Ascending aorta (tissue), 2 donors: ENCODE measurements at regions not wholly inside any gene's neighbourhood (a gene's known extent, or its start where the extent isn't known, plus 50 kb on each side); places are given as distances from the start of the nearest gene placed in this dataset.
A peak's percentile ranks its signal among the peaks of the same experiment; 100 is the strongest.
"Not testable (repeated sequence)": the region's sequence is repeated elsewhere in the genome, so short reads cannot be mapped to it uniquely, and the experiment has no call there.

Source experiments
- DNase-seq, 2 donors: peaks; one replicate each; pipeline ENCODE4 v3.0.0-alpha.2; 2019; ENCODE audit warnings: low spot score in 2 of 2
- H3K27ac ChIP-seq, 2 donors: fragments of 200-600 bp; sonication (generic); one replicate each; pipeline ENCODE4 v1.5.1; 2016 to 2017; ENCODE audit warnings: mild to moderate bottlenecking in 1 of 2
- H3K27me3 ChIP-seq: fragments of 200-600 bp; sonication (generic); one replicate; pipeline ENCODE4 v1.5.1; 2017
- H3K36me3 ChIP-seq, 2 donors: fragments of 200-600 bp; sonication (generic); one replicate each; pipeline ENCODE4 v1.5.1; 2016
- H3K4me1 ChIP-seq, 2 donors: fragments of 200-600 bp; sonication (generic); one replicate each; pipeline ENCODE4 v1.5.1; 2016 to 2017; ENCODE audit warnings: mild to moderate bottlenecking in 1 of 2
- H3K4me3 ChIP-seq, 2 donors: fragments of 200-600 bp; sonication (generic); one replicate each; pipeline ENCODE4 v1.5.1; 2016 to 2017; ENCODE audit warnings: mild to moderate bottlenecking in 1 of 2
- H3K9me3 ChIP-seq, 2 donors: fragments of 200-600 bp; sonication (generic); one replicate each; pipeline ENCODE4 v1.5.1; 2016
- CTCF ChIP-seq, 3 experiments: fragments of 200-600 bp in 2 of 3; fragments of 450-650 bp in 1 of 3; sonication (generic) in 2 of 3; IDR thresholded peaks; one replicate each; pipeline ENCODE4 v1.5.1; 2016 to 2019; ENCODE audit warnings: antibody characterized with exemption in 3 of 3, mild to moderate bottlenecking in 1 of 3, moderate library complexity in 1 of 3
- intact Hi-C: fragments of 100-400 bp; cut with DNase I; formaldehyde crosslinking; loops from one replicate; pipeline ENCODE4 v1.15.1; 2023

DNA sequence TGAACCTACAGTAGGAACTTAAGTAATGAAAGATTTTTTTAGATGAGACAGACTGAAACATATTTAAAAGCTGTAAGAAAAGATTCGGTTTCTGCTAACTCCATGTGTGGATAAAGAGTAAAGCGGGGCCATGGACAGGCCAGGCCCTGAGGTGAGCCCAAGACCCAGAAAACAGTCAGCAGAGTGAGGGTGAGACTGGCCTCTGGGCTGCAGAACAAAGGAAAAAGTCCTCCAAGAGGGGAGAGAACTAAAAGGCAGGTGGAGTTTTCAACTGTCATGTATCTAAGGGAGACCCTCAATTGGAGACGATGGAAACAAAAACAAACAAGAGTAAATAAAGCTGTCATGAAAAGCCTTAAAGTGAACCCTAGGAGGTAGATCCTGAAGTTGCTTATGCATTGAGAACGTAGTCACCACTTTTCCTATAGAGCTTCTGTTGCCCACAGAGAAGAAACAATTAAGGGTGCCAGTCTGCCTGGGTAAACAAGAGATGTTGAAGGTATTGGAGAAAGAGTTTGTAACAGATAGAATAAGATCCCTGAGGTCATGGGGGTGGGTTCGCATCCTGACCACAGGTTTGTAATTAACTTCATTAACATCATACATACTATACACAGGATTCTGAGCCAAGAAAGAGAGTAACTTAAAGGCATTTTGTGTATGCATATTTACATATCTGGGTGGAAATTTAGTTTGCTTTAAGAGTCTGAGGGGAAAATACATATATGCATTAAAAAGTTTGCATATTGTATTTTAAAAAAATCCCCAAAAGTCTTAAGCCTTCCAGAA, 268.7 kb upstream of the PDE3A start:
- Histone ChIP-seq H3K27ac (peak overlapping the region; percentile 68 to 77), H3K4me1 (peaks cover 0 to 29% of the 10 kb centered on the region in 2 donors), H3K36me3 (no peaks in the 10 kb centered on the region), H3K4me3 (no peak overlapping the region), H3K27me3 (no peaks in the 10 kb centered on the region), H3K9me3 (no peaks in the 10 kb centered on the region)
- DNase-seq = no peak
- intact Hi-C loops = loop anchor here (5.0 kb wide), 1 partner anchor 42 kb away; no protein-coding TSS in a partner anchor
- TF ChIP-seq CTCF (IDR thresholded peaks at IDR 0.05) = no peak

DNA sequence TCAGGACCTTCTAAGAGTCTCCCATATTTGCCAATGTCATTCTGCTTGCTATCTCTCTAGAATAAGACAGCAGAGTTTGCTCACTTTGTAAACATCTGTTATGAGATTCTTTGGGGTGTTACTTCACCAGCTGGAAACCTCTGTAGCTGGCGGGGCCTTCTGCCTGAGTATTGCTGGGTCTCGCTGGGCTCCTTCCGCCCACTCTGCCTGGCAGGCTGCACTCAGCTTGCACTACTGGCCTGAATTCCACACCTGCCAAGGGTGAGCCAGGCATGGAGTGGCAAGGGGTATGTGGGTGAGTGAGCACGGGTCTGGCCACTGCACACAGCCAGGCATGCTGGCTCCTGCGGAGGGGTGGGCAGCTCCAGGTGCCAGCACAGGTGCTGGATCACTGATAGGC, 267.3 kb upstream of the PDE3A start:
- DNase-seq = peak in 1 of 2 donors; percentile 69
- peak overlapping the region; percentile 68 to 77 for H3K27ac ChIP-seq
- no peaks in the 10 kb centered on the region for H3K27me3 ChIP-seq
- TF ChIP-seq CTCF (IDR thresholded peaks at IDR 0.05) = no peak
- H3K4me3 ChIP-seq = no peak overlapping the region
- H3K9me3 ChIP-seq = no peaks in the 10 kb centered on the region
- intact Hi-C loops = no loop called here
- peaks cover 0 to 34% of the 10 kb centered on the region in 2 donors for H3K4me1 ChIP-seq
- no peaks in the 10 kb centered on the region for H3K36me3 ChIP-seq

DNA sequence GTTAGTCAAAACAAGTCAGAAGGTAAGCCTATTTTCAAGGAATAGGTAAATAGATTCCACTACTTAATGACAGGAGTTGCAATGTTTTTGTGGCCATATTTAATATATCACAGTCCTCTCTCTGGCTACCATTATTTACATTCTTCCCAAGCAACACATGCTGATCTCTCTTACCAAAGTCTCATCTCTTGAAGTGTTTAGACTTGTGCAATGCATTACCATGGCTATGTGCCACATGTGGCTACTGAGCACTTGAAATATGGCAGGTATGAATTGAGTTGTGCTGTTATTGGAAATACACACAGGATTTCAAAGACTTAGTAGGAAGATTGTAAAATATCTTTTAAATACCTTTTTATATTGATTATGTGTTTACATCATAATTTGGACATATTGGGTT, 262.4 kb upstream of the PDE3A start:
- H3K4me1 ChIP-seq = peaks cover 0 to 32% of the 10 kb centered on the region in 2 donors
- no peak overlapping the region for H3K27ac ChIP-seq
- intact Hi-C loops = no loop called here

GRCh38 chr12:20109676-20110075, 258.7 kb upstream of the PDE3A start:
- intact Hi-C loops = no loop called here
- H3K27ac ChIP-seq = peak overlapping the region; percentile 68 to 77
- no peak for TF ChIP-seq CTCF (IDR thresholded peaks at IDR 0.05)
- no peaks in the 10 kb centered on the region for H3K9me3 ChIP-seq
- H3K4me1 ChIP-seq = peaks cover 0 to 30% of the 10 kb centered on the region in 2 donors
- peak overlapping the region in 1 of 2 donors; percentile 9 for H3K4me3 ChIP-seq
- no peaks in the 10 kb centered on the region for H3K27me3 ChIP-seq
- no peak for DNase-seq
- no peaks in the 10 kb centered on the region for H3K36me3 ChIP-seq

More for the DNA sequence above, 262.4 kb upstream of the PDE3A start:
- Histone ChIP-seq H3K9me3 (no peaks in the 10 kb centered on the region), H3K4me3 (no peak overlapping the region), H3K27me3 (no peaks in the 10 kb centered on the region), H3K36me3 (no peaks in the 10 kb centered on the region)
- TF ChIP-seq CTCF (IDR thresholded peaks at IDR 0.05) = no peak
- DNase-seq = no peak

GRCh38 chr12:20115371-20115770, 253.0 kb upstream of the PDE3A start:
- H3K9me3 ChIP-seq, H3K27ac ChIP-seq, H3K27me3 ChIP-seq, H3K4me1 ChIP-seq, DNase-seq, H3K36me3 ChIP-seq, intact Hi-C loops, H3K4me3 ChIP-seq: not testable (repeated sequence)

DNA sequence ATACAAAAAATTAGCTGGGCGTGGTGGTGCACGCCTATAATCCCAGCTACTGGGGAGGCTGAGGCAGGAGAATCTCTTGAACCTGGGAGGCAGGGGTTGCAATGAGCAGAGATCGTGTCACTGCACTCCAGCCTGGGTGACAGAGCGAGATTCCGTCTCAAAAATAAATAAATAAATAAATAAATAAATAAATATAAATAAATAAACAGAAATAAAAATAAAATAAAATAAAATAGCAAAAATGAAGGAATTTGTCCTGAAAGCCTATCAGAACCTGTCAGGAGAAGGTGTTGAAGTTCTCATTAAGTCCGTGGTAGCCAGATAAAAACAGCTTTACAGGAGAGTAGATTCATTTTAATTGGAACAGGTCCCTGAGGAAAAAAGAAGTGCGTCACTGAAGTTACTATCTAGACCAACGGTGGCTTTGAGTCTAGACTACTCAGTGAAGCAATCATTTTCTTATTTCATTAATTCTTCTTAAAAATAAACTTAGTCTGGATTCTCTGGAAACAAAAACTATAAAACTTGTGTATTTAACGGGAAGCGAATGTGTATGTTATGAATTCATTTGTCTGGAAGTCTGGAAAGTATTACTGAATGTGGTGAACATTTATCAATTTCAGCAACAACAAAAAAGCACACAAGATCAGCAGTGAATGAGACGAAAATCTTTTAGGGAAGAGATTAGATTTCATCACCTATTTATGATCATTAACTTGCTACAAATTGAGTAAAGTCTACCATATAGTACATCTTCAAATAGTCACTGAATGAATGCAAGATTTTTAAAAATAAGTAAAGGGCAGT, 248.5 kb upstream of the PDE3A start:
- H3K4me3 ChIP-seq = no peak overlapping the region
- no peak for DNase-seq
- H3K4me1 ChIP-seq = peaks cover 0 to 3% of the 10 kb centered on the region in 2 donors
- H3K27ac ChIP-seq = peak overlapping the region; percentile 24 to 44
- H3K36me3 ChIP-seq = no peaks in the 10 kb centered on the region
- H3K9me3 ChIP-seq = no peaks in the 10 kb centered on the region
- TF ChIP-seq CTCF (IDR thresholded peaks at IDR 0.05) = no peak
- H3K27me3 ChIP-seq = no peaks in the 10 kb centered on the region
- intact Hi-C loops = loop anchor here (5.0 to 10.0 kb wide), 2 partner anchors 248 to 345 kb away; partner anchors contain the start of gene PDE3A
